ENCODE measurements at regions not wholly inside any gene's neighbourhood (a gene's known extent, or its start where the extent isn't known, plus 50 kb on each side); places are given as distances from the start of the nearest gene placed in this dataset.

DNA sequence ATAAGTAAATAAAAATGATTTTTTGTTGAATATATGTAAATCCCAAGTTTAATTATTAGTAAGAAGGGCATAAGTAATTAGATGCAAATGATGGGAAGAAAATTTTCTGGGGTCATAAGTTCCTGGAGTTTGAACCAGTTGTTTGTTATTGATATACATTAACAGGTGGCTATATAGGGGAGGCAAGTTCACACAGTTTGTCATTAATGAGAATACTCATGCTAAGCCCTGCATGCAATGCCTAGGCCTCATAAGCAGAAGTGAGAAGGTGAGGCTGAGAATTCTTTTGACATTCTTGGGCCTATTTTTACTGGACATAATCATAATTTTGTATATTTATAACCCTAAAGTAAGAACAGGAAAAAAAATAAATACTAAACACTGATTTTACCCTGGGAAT is 1210.7 kb upstream of the PCDH9 start:
- TF ChIP-seq EZH2 (IDR thresholded peaks at IDR 0.05; ENCODE audit: low read length, missing control alignments), result no peak
- TF ChIP-seq, protein P1, sequence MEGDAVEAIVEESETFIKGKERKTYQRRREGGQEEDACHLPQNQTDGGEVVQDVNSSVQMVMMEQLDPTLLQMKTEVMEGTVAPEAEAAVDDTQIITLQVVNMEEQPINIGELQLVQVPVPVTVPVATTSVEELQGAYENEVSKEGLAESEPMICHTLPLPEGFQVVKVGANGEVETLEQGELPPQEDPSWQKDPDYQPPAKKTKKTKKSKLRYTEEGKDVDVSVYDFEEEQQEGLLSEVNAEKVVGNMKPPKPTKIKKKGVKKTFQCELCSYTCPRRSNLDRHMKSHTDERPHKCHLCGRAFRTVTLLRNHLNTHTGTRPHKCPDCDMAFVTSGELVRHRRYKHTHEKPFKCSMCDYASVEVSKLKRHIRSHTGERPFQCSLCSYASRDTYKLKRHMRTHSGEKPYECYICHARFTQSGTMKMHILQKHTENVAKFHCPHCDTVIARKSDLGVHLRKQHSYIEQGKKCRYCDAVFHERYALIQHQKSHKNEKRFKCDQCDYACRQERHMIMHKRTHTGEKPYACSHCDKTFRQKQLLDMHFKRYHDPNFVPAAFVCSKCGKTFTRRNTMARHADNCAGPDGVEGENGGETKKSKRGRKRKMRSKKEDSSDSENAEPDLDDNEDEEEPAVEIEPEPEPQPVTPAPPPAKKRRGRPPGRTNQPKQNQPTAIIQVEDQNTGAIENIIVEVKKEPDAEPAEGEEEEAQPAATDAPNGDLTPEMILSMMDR (conservative IDR thresholded peaks at IDR 0.05 in 1 of 2, IDR thresholded peaks at IDR 0.05 in 1 of 2; ENCODE audit: low read depth in 1 of 2, low read length in 2 of 2), result no peak

All from fibroblast of lung (primary cell).